ENCODE measurements at regions not wholly inside any gene's neighbourhood (a gene's known extent, or its start where the extent isn't known, plus 50 kb on each side); places are given as distances from the start of the nearest gene placed in this dataset.

DNA sequence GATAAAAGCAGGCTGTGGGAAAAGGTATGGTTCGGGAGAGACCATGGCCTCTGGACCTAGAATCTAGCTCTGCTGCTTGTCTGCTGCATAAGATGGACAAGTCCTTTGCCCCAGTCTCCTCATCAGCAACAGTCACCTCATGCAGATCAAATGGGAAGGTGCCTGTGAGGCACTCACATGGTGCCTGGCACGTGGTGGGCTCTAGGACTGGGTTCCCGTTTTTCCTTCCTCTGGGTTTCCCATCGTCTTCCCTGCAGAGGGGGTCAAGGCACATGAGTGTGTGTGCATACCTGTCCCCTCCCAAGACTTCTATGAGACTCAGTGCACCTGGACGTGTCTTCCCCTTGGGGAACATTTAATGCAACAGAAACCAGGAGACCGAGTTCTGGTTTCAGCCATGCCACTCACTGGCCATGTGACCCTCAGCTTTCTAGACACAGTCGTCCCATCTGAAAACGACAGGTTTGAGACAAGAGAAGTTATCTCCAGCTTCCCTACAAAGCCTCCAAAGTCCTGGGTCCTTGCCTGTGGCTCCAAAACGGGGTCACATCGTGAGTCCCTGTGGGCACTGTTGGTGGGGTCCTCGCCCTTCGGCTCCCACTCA, 95.9 kb upstream of the NPTX2 start:
- H3K4me1 ChIP-seq (ENCODE audit: insufficient read depth, low read length, poor library complexity, severe bottlenecking): no peaks in the 10 kb centered on the region
- H3K4me3 ChIP-seq (ENCODE audit: low read depth, low read length, poor library complexity, severe bottlenecking): no peak overlapping the region
- no peaks in the 10 kb centered on the region for H3K36me3 ChIP-seq (ENCODE audit: insufficient read depth, low read length, poor library complexity, severe bottlenecking)
- BruUV-seq (replicated peaks): no TSS peak
- no peak for TF ChIP-seq EZH2 (IDR thresholded peaks at IDR 0.05; ENCODE audit: borderline replicate concordance, low read depth, low read length, poor library complexity, severe bottlenecking)
- TF ChIP-seq CTCF (conservative IDR thresholded peaks at IDR 0.05; ENCODE audit: low read depth, low read length): no peak
- H3K27me3 ChIP-seq (replicated peaks; ENCODE audit: insufficient read depth, low read depth, low read length, poor library complexity): no peaks in the 10 kb centered on the region
- ChIA-PET POLR2A (ENCODE audit: low non-redundant PET) (no interaction called here), CTCF (no interaction called here)
- H3K27ac ChIP-seq (ENCODE audit: low read depth, low read length, poor library complexity, severe bottlenecking): no peak overlapping the region
- H3K9me3 ChIP-seq (ENCODE audit: low read depth, low read length, poor library complexity, severe bottlenecking): no peaks in the 10 kb centered on the region
- DNase-seq (ENCODE audit: low spot score): no peak
- intact Hi-C loops (cut with micrococcal nuclease; ENCODE audit: unreplicated experiment): no loop called here

- intact Hi-C loops (cut with micrococcal nuclease; ENCODE audit: unreplicated experiment): no loop called here
- BruUV-seq (replicated peaks): no TSS peak
- Histone ChIP-seq H3K4me3 (ENCODE audit: low read depth, low read length, poor library complexity, severe bottlenecking) (no peak overlapping the region), H3K27ac (ENCODE audit: low read depth, low read length, poor library complexity, severe bottlenecking) (no peak overlapping the region), H3K9me3 (ENCODE audit: low read depth, low read length, poor library complexity, severe bottlenecking) (no peaks in the 10 kb centered on the region), H3K36me3 (ENCODE audit: insufficient read depth, low read length, poor library complexity, severe bottlenecking) (no peaks in the 10 kb centered on the region), H3K27me3 (replicated peaks; ENCODE audit: insufficient read depth, low read depth, low read length, poor library complexity) (no peaks in the 10 kb centered on the region), H3K4me1 (ENCODE audit: insufficient read depth, low read length, poor library complexity, severe bottlenecking) (no peaks in the 10 kb centered on the region)
- no peak for DNase-seq (ENCODE audit: low spot score)
- POLR2A ChIA-PET (ENCODE audit: low non-redundant PET): no interaction called here
- CTCF ChIA-PET: no interaction called here
- no peak for TF ChIP-seq EZH2 (IDR thresholded peaks at IDR 0.05; ENCODE audit: borderline replicate concordance, low read depth, low read length, poor library complexity, severe bottlenecking)
- no peak for TF ChIP-seq CTCF (conservative IDR thresholded peaks at IDR 0.05; ENCODE audit: low read depth, low read length)
Observed at GRCh38 chr7:98520356-98520951, 96.6 kb upstream of the NPTX2 start.

- Histone ChIP-seq H3K4me1 (ENCODE audit: insufficient read depth, low read length, poor library complexity, severe bottlenecking) (no peaks in the 10 kb centered on the region), H3K9me3 (ENCODE audit: low read depth, low read length, poor library complexity, severe bottlenecking) (no peaks in the 10 kb centered on the region), H3K4me3 (ENCODE audit: low read depth, low read length, poor library complexity, severe bottlenecking) (no peak overlapping the region), H3K27ac (ENCODE audit: low read depth, low read length, poor library complexity, severe bottlenecking) (no peak overlapping the region), H3K27me3 (replicated peaks; ENCODE audit: insufficient read depth, low read depth, low read length, poor library complexity) (no peaks in the 10 kb centered on the region), H3K36me3 (ENCODE audit: insufficient read depth, low read length, poor library complexity, severe bottlenecking) (no peaks in the 10 kb centered on the region)
- DNase-seq (ENCODE audit: low spot score): no peak
- CTCF ChIA-PET: no interaction called here
- POLR2A ChIA-PET (ENCODE audit: low non-redundant PET): interaction anchor here (0.7 kb wide), 1 partner anchor 22 kb away, joined by 3 read pairs; no protein-coding TSS in a partner anchor
- intact Hi-C loops (cut with micrococcal nuclease; ENCODE audit: unreplicated experiment): no loop called here
- TF ChIP-seq EZH2 (IDR thresholded peaks at IDR 0.05; ENCODE audit: borderline replicate concordance, low read depth, low read length, poor library complexity, severe bottlenecking) (no peak), CTCF (conservative IDR thresholded peaks at IDR 0.05; ENCODE audit: low read depth, low read length) (no peak)
- no TSS peak for BruUV-seq (replicated peaks)
Observed at GRCh38 chr7:98518159-98518947, 98.7 kb upstream of the NPTX2 start.

Data from A673 (cell line).